ENCODE measurements at regions not wholly inside any gene's neighbourhood (a gene's known extent, or its start where the extent isn't known, plus 50 kb on each side); places are given as distances from the start of the nearest gene placed in this dataset.

GRCh38 chr7:50954716-50955115 is 172.0 kb upstream of the GRB10 start:
- Histone ChIP-seq H3K36me3 (replicated peaks in 1 of 2; ENCODE audit: control insufficient read depth in 1 of 2, insufficient read depth in 2 of 2, low read length in 1 of 2) (no peaks in the 10 kb centered on the region), H4K20me1 (ENCODE audit: insufficient read depth) (no peaks in the 10 kb centered on the region), H3K9me2 (no peaks in the 10 kb centered on the region), H3K4me1 (ENCODE audit: control insufficient read depth in 1 of 2, insufficient read depth in 2 of 2, low read depth in 1 of 2, low read length in 1 of 2) (no peaks in the 10 kb centered on the region), H3K4me3 (ENCODE audit: low read depth in 2 of 2, low read length in 1 of 2) (no peak overlapping the region), H3F3A (replicated peaks; ENCODE audit: insufficient read depth) (no peaks in the 10 kb centered on the region), H3K9ac (no peak overlapping the region), H3K79me2 (ENCODE audit: insufficient read depth) (no peaks in the 10 kb centered on the region), H3K4me2 (no peak overlapping the region), H3K27ac (ENCODE audit: low read depth in 2 of 2, low read length in 1 of 2) (no peak overlapping the region), H3K9me3 (peaks cover 6% of the 10 kb centered on the region), H3K27me3 (ENCODE audit: insufficient read depth) (peaks cover 27% of the 10 kb centered on the region), H2AFZ (ENCODE audit: low read depth) (no peak overlapping the region; the same call in 1 of the 2 replicates)
- TF ChIP-seq RFX5 (IDR thresholded peaks at IDR 0.05; ENCODE audit: low read length) (no peak), SMC3 (IDR thresholded peaks at IDR 0.05; ENCODE audit: low read depth, low read length) (no peak), NFIC (IDR thresholded peaks at IDR 0.05; ENCODE audit: borderline replicate concordance) (no peak), MEF2A (IDR thresholded peaks at IDR 0.05; ENCODE audit: borderline replicate concordance, low read depth) (no peak), REST (IDR thresholded peaks at IDR 0.05; ENCODE audit: low read depth, low read length) (no peak), USF1 (IDR thresholded peaks at IDR 0.05; ENCODE audit: borderline replicate concordance, low read depth) (no peak), NRF1 (IDR thresholded peaks at IDR 0.05; ENCODE audit: low read depth, low read length) (no peak), FOXJ3 (CRISPR knock-in tag; IDR thresholded peaks at IDR 0.05) (no peak), EP300 (IDR thresholded peaks at IDR 0.05; ENCODE audit: borderline replicate concordance in 1 of 2, low read depth in 1 of 2, low read length in 1 of 2) (no peak)
- WGBS (ENCODE audit: low lambda C conversion rate) = 11% methylated on average over 5 of the region's 5 CpGs
- ChIA-PET CTCF (no interaction called here), POLR2A (no interaction called here)
- no peak for DNase-seq

GRCh38 chr7:50954245-50954644 is 171.5 kb upstream of the GRB10 start:
- H3K4me2 ChIP-seq = no peak overlapping the region
- H3K27me3 ChIP-seq (ENCODE audit: insufficient read depth) = peaks cover 23% of the 10 kb centered on the region
- no peaks in the 10 kb centered on the region for H4K20me1 ChIP-seq (ENCODE audit: insufficient read depth)
- no peak overlapping the region for H3K9ac ChIP-seq
- peaks cover 6% of the 10 kb centered on the region for H3K9me3 ChIP-seq
- H3K79me2 ChIP-seq (ENCODE audit: insufficient read depth) = no peaks in the 10 kb centered on the region
- H3F3A ChIP-seq (replicated peaks; ENCODE audit: insufficient read depth) = no peaks in the 10 kb centered on the region
- no peak overlapping the region; the same call in 1 of the 2 replicates for H2AFZ ChIP-seq (ENCODE audit: low read depth)
- no peak overlapping the region for H3K4me3 ChIP-seq (ENCODE audit: low read depth in 2 of 2, low read length in 1 of 2)
- H3K27ac ChIP-seq (ENCODE audit: low read depth in 2 of 2, low read length in 1 of 2) = no peak overlapping the region
- H3K4me1 ChIP-seq (ENCODE audit: control insufficient read depth in 1 of 2, insufficient read depth in 2 of 2, low read depth in 1 of 2, low read length in 1 of 2) = no peaks in the 10 kb centered on the region
- ChIA-PET POLR2A (no interaction called here), CTCF (interaction anchor here (0.6 kb wide), 1 partner anchor 1687 kb away, joined by 3 read pairs; no protein-coding TSS in a partner anchor)
- no peak for DNase-seq
- H3K36me3 ChIP-seq (replicated peaks in 1 of 2; ENCODE audit: control insufficient read depth in 1 of 2, insufficient read depth in 2 of 2, low read length in 1 of 2) = no peaks in the 10 kb centered on the region
- 16% methylated on average over 4 of the region's 4 CpGs for WGBS (ENCODE audit: low lambda C conversion rate)
- no peaks in the 10 kb centered on the region for H3K9me2 ChIP-seq
- TF ChIP-seq USF1 (IDR thresholded peaks at IDR 0.05; ENCODE audit: borderline replicate concordance, low read depth) (no peak), YY1 (IDR thresholded peaks at IDR 0.05; ENCODE audit: low read depth) (no peak), RCOR1 (IDR thresholded peaks at IDR 0.05; ENCODE audit: low read length) (no peak), MAX (IDR thresholded peaks at IDR 0.05; ENCODE audit: low read depth) (no peak), IRF3 (IDR thresholded peaks at IDR 0.05; ENCODE audit: low read depth, low read length) (no peak), FOSL2 (IDR thresholded peaks at IDR 0.05; ENCODE audit: borderline replicate concordance, low read depth) (no peak), ZBTB33 (IDR thresholded peaks at IDR 0.05; ENCODE audit: borderline replicate concordance, low read depth) (no peak), ELF1 (IDR thresholded peaks at IDR 0.05) (no peak), SMC3 (IDR thresholded peaks at IDR 0.05; ENCODE audit: low read depth, low read length) (no peak), PBX3 (IDR thresholded peaks at IDR 0.05) (no peak), EP300 (IDR thresholded peaks at IDR 0.05; ENCODE audit: borderline replicate concordance in 1 of 2, low read depth in 1 of 2, low read length in 1 of 2) (no peak), CHD2 (IDR thresholded peaks at IDR 0.05; ENCODE audit: low read length, partially characterized antibody) (no peak)

Measured in SK-N-SH (cell line).